GM21825 (cell line): ENCODE measurements at regions not wholly inside any gene's neighbourhood (a gene's known extent, or its start where the extent isn't known, plus 50 kb on each side); places are given as distances from the start of the nearest gene placed in this dataset.

ENCODE experiments used
- ATAC-seq: cut with Tn5 transposase; IDR thresholded peaks from one replicate; pipeline ENCODE4 v1.9.1; 2021; ENCODE audit warnings: mild to moderate bottlenecking, moderate library complexity; ENCODE audit not compliant: unreplicated experiment

DNA sequence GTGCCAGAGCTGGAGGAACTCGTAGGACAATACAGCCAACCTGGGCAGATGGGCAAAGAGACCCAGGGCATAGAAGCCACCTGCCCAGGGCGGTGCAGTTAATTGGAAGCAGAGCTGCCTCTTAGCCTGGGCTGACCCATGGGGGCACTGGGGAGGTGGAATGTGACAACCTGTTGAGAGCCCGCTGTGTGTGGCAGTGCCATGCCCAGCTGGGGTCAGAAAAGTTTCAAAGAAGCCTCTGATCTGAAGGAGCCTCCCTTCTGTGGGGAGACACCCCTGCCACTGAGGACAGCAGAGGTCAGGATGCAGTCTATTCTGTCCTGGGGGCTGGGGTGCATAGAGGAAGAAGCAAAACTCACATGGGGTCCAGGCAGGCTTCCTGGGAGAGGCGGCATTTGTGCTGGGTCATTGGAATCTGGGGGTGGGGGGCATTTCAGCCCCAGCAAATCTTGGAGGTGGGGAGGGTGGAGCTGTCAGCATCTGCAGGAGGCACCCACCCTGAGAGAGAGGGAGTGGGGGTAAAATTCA, 176.1 kb upstream of the CIBAR2 start:
- no peak for ATAC-seq

GRCh38 chr16:85288869-85289660, 176.8 kb upstream of the CIBAR2 start:
- ATAC-seq = no peak

- no peak for ATAC-seq
These were observed 177.7 kb upstream of the CIBAR2 start for GRCh38 chr16:85289760-85290625.

- no peak for ATAC-seq
These were observed 178.5 kb upstream of the CIBAR2 start for GRCh38 chr16:85290626-85291301.

DNA sequence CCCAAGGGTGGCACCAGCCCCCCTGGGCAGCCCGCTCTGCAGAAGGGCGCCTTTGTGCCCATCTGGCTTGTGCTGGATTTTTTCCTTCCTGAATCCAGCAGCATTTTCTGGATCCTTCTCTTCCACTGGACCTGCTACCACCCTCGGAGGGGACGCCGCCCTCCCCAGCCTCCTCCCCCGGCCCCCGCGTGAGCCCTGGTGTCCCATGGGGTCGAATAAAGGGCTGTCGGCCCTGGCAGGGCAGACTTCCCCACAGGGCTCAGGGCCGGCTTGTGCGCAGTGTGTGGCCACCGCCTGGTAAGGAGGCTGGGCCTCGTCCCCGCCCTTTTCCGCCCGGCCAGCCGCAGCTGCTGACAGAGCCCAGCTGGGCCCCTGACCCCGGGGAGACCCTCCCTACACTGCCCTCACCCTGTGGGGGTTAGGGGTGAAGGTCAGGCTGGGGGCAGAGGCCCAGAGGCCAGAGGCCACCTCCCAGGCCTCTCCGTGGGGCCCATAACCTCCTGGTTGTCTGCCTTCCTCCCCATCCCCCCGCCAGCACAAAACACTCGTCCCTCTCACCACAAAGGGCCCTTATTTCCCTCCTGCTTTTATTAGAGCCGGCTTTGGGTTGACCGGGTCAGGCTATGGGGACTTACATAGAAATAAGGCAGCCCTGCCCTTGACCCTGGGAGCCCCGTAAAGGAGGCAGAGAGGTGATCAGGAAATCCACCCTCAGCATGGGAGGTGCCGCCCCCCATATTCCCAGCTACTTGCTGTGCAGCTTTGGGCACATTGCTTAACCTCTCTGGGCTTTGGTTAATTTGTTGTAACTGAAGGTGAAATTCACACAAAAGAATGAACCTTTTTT, 179.3 kb upstream of the CIBAR2 start:
- no peak for ATAC-seq

GRCh38 chr16:85293458-85293857, 181.2 kb upstream of the CIBAR2 start:
- no peak for ATAC-seq

GRCh38 chr16:85293904-85294642, 181.8 kb upstream of the CIBAR2 start:
- ATAC-seq = no peak

GRCh38 chr16:85294810-85295508, 182.7 kb upstream of the CIBAR2 start:
- ATAC-seq = no peak

- no peak for ATAC-seq
These were observed 184.8 kb upstream of the CIBAR2 start for GRCh38 chr16:85296859-85297660.

DNA sequence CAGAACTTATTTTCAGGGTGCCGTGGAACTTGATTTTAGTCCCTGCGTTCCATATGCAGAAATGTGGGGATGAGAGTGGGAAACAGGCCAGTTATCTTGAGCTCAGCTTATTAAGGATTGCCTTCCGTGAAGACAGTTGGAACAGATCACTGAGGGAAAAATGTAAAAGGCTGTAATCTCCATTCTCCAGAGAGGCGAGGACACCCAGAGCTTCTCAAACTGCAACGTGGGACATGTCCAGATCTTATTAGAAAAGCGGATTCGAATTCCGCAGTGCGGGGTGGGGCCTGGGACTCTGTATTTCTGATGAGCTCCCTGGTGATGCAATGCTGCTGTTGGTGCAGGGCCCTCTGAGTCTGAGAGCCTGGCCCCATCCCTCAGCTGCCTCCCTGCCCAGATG, 185.6 kb upstream of the CIBAR2 start:
- ATAC-seq = no peak

- no peak for ATAC-seq
These were observed 188.2 kb upstream of the CIBAR2 start for GRCh38 chr16:85300406-85300968.

DNA sequence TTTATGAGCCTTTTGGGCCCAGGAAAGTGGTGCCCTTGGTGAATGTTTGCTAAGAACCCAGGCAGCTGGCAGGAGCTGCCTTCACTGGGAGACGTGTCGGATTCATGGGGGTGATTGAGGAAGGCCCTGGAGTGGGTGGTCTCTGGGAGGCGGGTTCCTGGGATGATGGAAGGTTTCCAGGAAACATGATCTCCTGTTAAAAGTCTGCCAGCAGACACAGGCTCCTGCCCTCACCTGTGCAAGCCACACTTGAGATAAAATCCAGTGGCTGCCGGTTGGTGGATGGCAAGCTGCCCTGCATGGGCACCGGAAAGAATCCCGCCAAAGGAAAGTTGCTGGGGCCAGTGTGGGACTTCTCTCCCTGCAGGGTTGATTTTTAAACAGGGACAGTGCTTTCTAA, 189.0 kb upstream of the CIBAR2 start:
- ATAC-seq = no peak

DNA sequence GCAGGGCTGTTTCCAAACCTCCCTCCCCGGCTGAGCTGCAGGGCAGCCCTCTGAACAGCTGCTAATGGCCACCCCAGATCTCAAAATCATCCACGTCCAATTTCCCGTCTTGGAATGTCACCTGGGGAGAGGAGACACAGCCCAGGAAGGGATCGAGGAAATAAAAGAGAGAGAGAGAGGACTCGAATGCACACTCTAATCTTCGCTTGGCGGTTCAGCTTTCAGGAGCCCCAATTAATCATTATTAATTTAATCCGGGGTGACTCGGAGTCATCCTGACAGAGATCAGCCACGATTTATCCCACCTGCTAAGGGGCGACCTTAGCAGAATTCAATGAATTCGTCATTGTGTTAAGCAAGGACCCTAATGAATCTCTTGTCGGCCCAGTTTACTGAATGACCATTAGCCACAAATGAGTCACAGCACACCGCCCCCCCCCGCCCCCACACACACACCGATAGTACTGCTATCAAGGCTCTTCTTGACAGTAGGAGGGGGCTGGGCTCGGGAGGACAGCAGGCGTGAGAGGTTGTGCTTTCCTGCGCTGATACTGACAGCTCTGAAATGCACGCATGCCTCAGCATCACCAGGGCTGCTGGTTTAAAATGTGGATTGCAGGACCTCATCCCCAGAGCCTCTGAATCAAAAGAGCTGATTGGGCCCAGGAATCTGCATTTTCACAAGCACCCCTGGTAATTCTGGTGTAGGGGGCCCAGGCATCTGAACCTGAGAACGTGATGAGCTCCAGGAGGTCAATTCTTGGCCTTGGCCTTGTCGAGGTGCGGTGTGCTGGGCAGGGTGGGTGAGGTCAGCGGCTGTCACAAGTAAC, 190.0 kb upstream of the CIBAR2 start:
- ATAC-seq = no peak

DNA sequence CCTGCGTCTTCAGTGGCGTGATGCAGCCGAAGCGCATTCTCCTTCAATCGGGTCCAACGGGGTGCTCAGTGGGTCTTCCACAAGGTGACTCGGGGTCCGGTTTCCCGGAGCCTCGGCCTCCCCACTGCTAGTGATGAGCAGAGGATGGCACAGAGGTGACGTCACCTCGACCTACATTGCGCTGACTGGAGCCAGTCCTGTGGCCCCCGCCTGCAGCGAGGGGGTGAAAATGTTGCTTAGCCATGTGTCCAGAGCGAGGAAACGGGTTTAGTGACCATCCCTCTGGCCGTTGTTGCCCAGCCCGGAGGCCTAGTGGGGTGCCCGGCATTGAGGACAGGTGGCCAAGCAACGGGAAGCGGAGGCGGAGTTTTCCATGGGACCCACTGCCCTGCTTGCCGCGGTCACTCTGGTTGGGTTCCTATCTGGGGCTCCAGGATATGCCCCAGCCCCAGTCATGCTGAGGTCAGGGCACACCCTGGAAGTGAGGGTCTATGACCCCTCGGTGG, 190.6 kb upstream of the CIBAR2 start:
- ATAC-seq = no peak

GRCh38 chr16:85303354-85303883, 191.1 kb upstream of the CIBAR2 start:
- ATAC-seq = no peak

- ATAC-seq = no peak
These were observed 192.1 kb upstream of the CIBAR2 start for GRCh38 chr16:85304337-85304736.
